K562 (cell line): ENCODE measurements at regions not wholly inside any gene's neighbourhood (a gene's known extent, or its start where the extent isn't known, plus 50 kb on each side); places are given as distances from the start of the nearest gene placed in this dataset.
A peak's percentile ranks its signal among the peaks of the same experiment; 100 is the strongest.

Experiments
- ATAC-seq: fragments of 200-7000 bp; cut with Tn5 transposase; 3 replicates; pipeline ENCODE4 v1.9.1; 2020; ENCODE audit warnings: moderate library complexity
- BruUV-seq: library from RNA; stranded (reverse); fragments of 400-500 nt; replicated peaks from 2 replicates; lab custom pipeline; 2021; lab: Mats Ljungman, UMichigan
- CTCF ChIA-PET: fragments of 300-600 bp; formaldehyde crosslinking; extraction: SDS; loops from one replicate; lab custom pipeline; 2021; ENCODE audit warnings: low intra/inter-chr PET ratio; lab: Yijun Ruan, JAX
- POLR2A ChIA-PET: fragments of 300-600, 350-650 bp; sonication (Branson Sonifier 250); formaldehyde crosslinking; extraction: SDS; loops from one replicate; lab custom pipeline; 2021; ENCODE audit warnings: antibody characterized with exemption, inconsistent platforms; lab: Yijun Ruan, JAX
- DNase-seq, 4 experiments: peaks; one replicate each; pipeline versions ENCODE4 v3.0.0 to v3.0.0-alpha.2; 2011 to 2018; ENCODE audit warnings: low spot score in 3 of 4, mixed read lengths in 3 of 4; ENCODE audit errors: extremely low read depth in 1 of 4
- FAIRE-seq: peaks from 2 replicates; lab custom pipeline; 2011; peaks lifted over from hg19 to GRCh38; lab: Jason Lieb, UNC
- H2AFZ ChIP-seq: 2 replicates; pipeline ENCODE4 v1.6.0; 2011; ENCODE audit warnings: low read depth, low read length, control low read depth, inconsistent platforms
- H3K27ac ChIP-seq: fragments of 200-600 bp; 3 replicates; pipeline ENCODE4 v1.8.0; 2011; ENCODE audit warnings: low read depth, mild to moderate bottlenecking, control low read depth, inconsistent platforms, low read length, moderate library complexity, mixed read lengths; ENCODE audit errors: extremely low read depth
- H3K27me3 ChIP-seq, 2 experiments: fragments of 300-600 bp in 1 of 2; 2 replicates in 1 of 2; 3 replicates in 1 of 2; pipeline versions ENCODE4 v1.6.0 to v1.8.0; 2011; ENCODE audit warnings: inconsistent platforms in 2 of 2, low read length in 2 of 2, mild to moderate bottlenecking in 1 of 2, mixed read lengths in 1 of 2, moderate library complexity in 1 of 2; ENCODE audit not compliant: control insufficient read depth in 2 of 2, insufficient read depth in 2 of 2
- H3K36me3 ChIP-seq: fragments of 300-600 bp; 3 replicates; pipeline ENCODE4 v1.8.0; 2011; ENCODE audit warnings: mild to moderate bottlenecking, low read length, inconsistent platforms; ENCODE audit not compliant: control insufficient read depth, insufficient read depth
- H3K4me1 ChIP-seq, 2 experiments: fragments of 200-600 bp in 1 of 2; replicated peaks in 1 of 2; 2 replicates in 1 of 2; 3 replicates in 1 of 2; pipeline versions ENCODE4 v1.5.1 to v1.8.0; 2011; ENCODE audit warnings: inconsistent platforms in 2 of 2, low read length in 2 of 2, mild to moderate bottlenecking in 1 of 2, mixed read lengths in 1 of 2, moderate library complexity in 1 of 2; ENCODE audit not compliant: control insufficient read depth in 2 of 2, insufficient read depth in 2 of 2
- H3K4me2 ChIP-seq: 2 replicates; pipeline ENCODE4 v1.6.1; 2011; ENCODE audit warnings: low read length, control low read depth, inconsistent platforms, mixed read lengths; ENCODE audit not compliant: insufficient read depth
- H3K4me3 ChIP-seq: fragments of 200-600 bp; sonication (generic), shearing (Covaris generic); 2 replicates; pipeline ENCODE4 v1.5.1; 2016; ENCODE audit warnings: control low read depth, inconsistent platforms
- H3K79me2 ChIP-seq: fragments of 200-600 bp; 3 replicates; pipeline ENCODE4 v1.8.0; 2011; ENCODE audit warnings: low read length, inconsistent platforms; ENCODE audit not compliant: control insufficient read depth, insufficient read depth
- H3K9ac ChIP-seq, 2 experiments: 2 replicates each; pipeline versions ENCODE4 v1.6.0 to v1.6.1; 2011; ENCODE audit warnings: low read depth in 2 of 2, low read length in 2 of 2, control low read depth in 1 of 2, inconsistent platforms in 1 of 2, mild to moderate bottlenecking in 1 of 2, mixed read lengths in 1 of 2; ENCODE audit not compliant: insufficient read depth in 1 of 2
- H3K9me1 ChIP-seq: one replicate; pipeline ENCODE4 v1.6.0; 2011; ENCODE audit warnings: inconsistent platforms, mild to moderate bottlenecking, low read length, moderate library complexity; ENCODE audit not compliant: control insufficient read depth, insufficient read depth
- H3K9me3 ChIP-seq: replicated peaks from 2 replicates; pipeline ENCODE4 v1.5.1; 2011; ENCODE audit warnings: low read depth, low read length, inconsistent platforms; ENCODE audit not compliant: control insufficient read depth, insufficient read depth
- H4K20me1 ChIP-seq: replicated peaks from 2 replicates; pipeline ENCODE4 v1.6.1; 2011; ENCODE audit warnings: low read length, inconsistent platforms, mixed read lengths; ENCODE audit not compliant: control insufficient read depth, insufficient read depth
- CBX8 ChIP-seq: fragments of 200-600 bp; sonication (generic); IDR thresholded peaks from 2 replicates; pipeline ENCODE4 v1.6.1; 2012; ENCODE audit warnings: borderline replicate concordance, mixed run types, low read depth, mild to moderate bottlenecking, moderate library complexity, mixed read lengths, low read length, control low read depth, inconsistent platforms; ENCODE audit not compliant: poor library complexity, severe bottlenecking; ENCODE audit errors: extremely low read depth
- CTBP1 ChIP-seq: fragments of 450-650 bp; IDR thresholded peaks from 2 replicates; pipeline ENCODE4 v1.6.1; 2016; ENCODE audit warnings: borderline replicate concordance
- EP300 ChIP-seq: IDR thresholded peaks from 2 replicates; pipeline ENCODE4 v1.6.1; 2012; ENCODE audit warnings: low read length, improper control_type of control experiment
- FOXJ3 ChIP-seq: sonication (generic); formaldehyde crosslinking; IDR thresholded peaks from 2 replicates; pipeline ENCODE4 v1.4.0; 2020; ENCODE audit warnings: mild to moderate bottlenecking, missing genetic modification reagents
- HDAC1 ChIP-seq, 2 experiments: fragments of 450-650 bp; IDR thresholded peaks; 2 replicates each; pipeline ENCODE4 v1.6.1; 2016 to 2017; ENCODE audit warnings: inconsistent platforms in 1 of 2, mild to moderate bottlenecking in 1 of 2, moderate library complexity in 1 of 2
- KDM1A ChIP-seq, 2 experiments: fragments of 450-650 bp; IDR thresholded peaks; 2 replicates each; pipeline ENCODE4 v1.6.1; 2016; ENCODE audit warnings: mild to moderate bottlenecking in 2 of 2
- KLF13 ChIP-seq: fragments of 450-650 bp; IDR thresholded peaks from 2 replicates; pipeline ENCODE4 v1.6.1; 2016; ENCODE audit warnings: missing genetic modification characterization, low read depth, mild to moderate bottlenecking, missing compliant biosample characterization, moderate library complexity, borderline replicate concordance
- NR2C1 ChIP-seq, 2 experiments: fragments of 450-650 bp; IDR thresholded peaks; 2 replicates each; pipeline ENCODE4 v1.6.1; 2017; ENCODE audit warnings: mild to moderate bottlenecking in 2 of 2, antibody characterized with exemption in 1 of 2, inconsistent platforms in 1 of 2, missing compliant biosample characterization in 1 of 2, missing genetic modification characterization in 1 of 2
- PHF20 ChIP-seq: fragments of 450-650 bp; IDR thresholded peaks from 2 replicates; pipeline ENCODE4 v1.6.1; 2018; ENCODE audit not compliant: partially characterized antibody
- RAD21 ChIP-seq, 2 experiments: fragments of 250-450 bp in 1 of 2; fragments of 450-650 bp in 1 of 2; sonication (Bioruptor Pico) in 1 of 2; formaldehyde crosslinking in 1 of 2; IDR thresholded peaks in 1 of 2; conservative IDR thresholded peaks in 1 of 2; 2 replicates each; pipeline versions ENCODE4 v1.4.0 to v1.8.0; 2020 to 2022; ENCODE audit warnings: mild to moderate bottlenecking in 2 of 2, moderate library complexity in 1 of 2
- TSC22D4 ChIP-seq: fragments of 450-650 bp; IDR thresholded peaks from 2 replicates; pipeline ENCODE4 v1.6.1; 2016; ENCODE audit warnings: missing genetic modification characterization, missing biosample characterization, control low read depth
- ZNF274 ChIP-seq: IDR thresholded peaks from 2 replicates; pipeline ENCODE4 v1.6.1; 2011; ENCODE audit warnings: low read depth, mild to moderate bottlenecking, low read length, moderate library complexity, borderline replicate concordance
- ZNF444 ChIP-seq: fragments of 250-450 bp; sonication (Bioruptor Pico); IDR thresholded peaks from 2 replicates; pipeline ENCODE4 v1.4.0; 2020; ENCODE audit warnings: mild to moderate bottlenecking, moderate library complexity
- ZNF507 ChIP-seq: conservative IDR thresholded peaks from 2 replicates; pipeline ENCODE4 v1.6.1; 2017; ENCODE audit warnings: missing genetic modification characterization, missing compliant biosample characterization
- WGBS: fragments of 100-300 bp; shearing (Covaris generic); methylation state at CpG from one replicate; pipeline ENCODE4 v1.1.6; 2016; ENCODE audit warnings: low coverage, mixed read lengths; ENCODE audit not compliant: insufficient coverage; ENCODE audit errors: missing lambda C conversion rate; 5-methylcytosine and 5-hydroxymethylcytosine counted together
- in situ Hi-C: fragments of 300-500 bp; cut with MboI; formaldehyde crosslinking; loops from 4 replicates; pipeline ENCODE4 v1.15.0; 2018; ENCODE audit warnings: inconsistent platforms, mixed read lengths
- intact Hi-C: fragments of 100-400 bp; cut with micrococcal nuclease; formaldehyde crosslinking; loops from 2 replicates; pipeline ENCODE4 v1.14.2; 2022
- TF ChIP-seq, protein P1 (sequence below): sonication (generic); formaldehyde crosslinking; IDR thresholded peaks from 2 replicates; pipeline ENCODE4 v1.8.1; 2022; ENCODE audit warnings: missing genetic modification reagents
- TF ChIP-seq, protein P2 (sequence below), 2 experiments: fragments of 450-650 bp in 1 of 2; sonication (generic) in 1 of 2; formaldehyde crosslinking in 1 of 2; IDR thresholded peaks in 1 of 2; conservative IDR thresholded peaks in 1 of 2; 2 replicates each; pipeline versions ENCODE4 v1.6.1 to v1.8.1; 2016 to 2023; ENCODE audit warnings: mild to moderate bottlenecking in 2 of 2, moderate library complexity in 2 of 2, inconsistent platforms in 1 of 2, missing genetic modification reagents in 1 of 2
- TF ChIP-seq, protein P3 (sequence below): fragments of 250-450 bp; sonication (Bioruptor Pico); IDR thresholded peaks from 2 replicates; pipeline ENCODE4 v1.8.0; 2021; ENCODE audit warnings: moderate library complexity, mild to moderate bottlenecking, inconsistent platforms

- TF ChIP-seq CBX8 (no peak), RAD21 (CRISPR knock-in tag; conservative IDR thresholded peaks at IDR 0.05 in 1 of 2, IDR thresholded peaks at IDR 0.05 in 1 of 2) (no peak), CTBP1 (no peak), ZNF444 (CRISPR knock-in tag) (no peak), ZNF507 (tag) (no peak), ZNF274 (no peak)
- TF ChIP-seq, protein P1, sequence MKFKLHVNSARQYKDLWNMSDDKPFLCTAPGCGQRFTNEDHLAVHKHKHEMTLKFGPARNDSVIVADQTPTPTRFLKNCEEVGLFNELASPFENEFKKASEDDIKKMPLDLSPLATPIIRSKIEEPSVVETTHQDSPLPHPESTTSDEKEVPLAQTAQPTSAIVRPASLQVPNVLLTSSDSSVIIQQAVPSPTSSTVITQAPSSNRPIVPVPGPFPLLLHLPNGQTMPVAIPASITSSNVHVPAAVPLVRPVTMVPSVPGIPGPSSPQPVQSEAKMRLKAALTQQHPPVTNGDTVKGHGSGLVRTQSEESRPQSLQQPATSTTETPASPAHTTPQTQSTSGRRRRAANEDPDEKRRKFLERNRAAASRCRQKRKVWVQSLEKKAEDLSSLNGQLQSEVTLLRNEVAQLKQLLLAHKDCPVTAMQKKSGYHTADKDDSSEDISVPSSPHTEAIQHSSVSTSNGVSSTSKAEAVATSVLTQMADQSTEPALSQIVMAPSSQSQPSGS (CRISPR knock-in tag): no peak
- TF ChIP-seq, all 486 proteins: peak for 0
Observed at GRCh38 chr12:125676366-125676765, 611.1 kb downstream of the AACS start (continued).

DNA sequence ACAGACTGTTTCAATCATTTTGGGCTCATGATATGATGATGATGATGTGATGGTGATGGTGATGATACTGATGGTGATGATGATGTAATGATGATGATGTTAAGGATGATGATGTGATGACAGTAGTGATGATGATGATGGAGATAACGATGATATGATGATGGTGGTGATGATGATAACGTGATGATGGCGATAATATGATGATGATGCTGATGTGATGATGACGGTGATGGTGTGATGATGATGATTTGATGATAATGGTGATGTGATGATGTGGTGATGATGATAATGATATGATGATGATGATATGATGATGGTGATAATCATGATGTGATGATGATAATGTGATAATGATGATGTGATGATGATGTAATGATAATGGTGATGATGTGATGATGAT lies 612.6 kb downstream of the AACS start:
- CTCF ChIA-PET: no interaction called here
- no peaks in the 10 kb centered on the region for H4K20me1 ChIP-seq
- intact Hi-C loops: no loop called here
- TF ChIP-seq, protein P2, sequence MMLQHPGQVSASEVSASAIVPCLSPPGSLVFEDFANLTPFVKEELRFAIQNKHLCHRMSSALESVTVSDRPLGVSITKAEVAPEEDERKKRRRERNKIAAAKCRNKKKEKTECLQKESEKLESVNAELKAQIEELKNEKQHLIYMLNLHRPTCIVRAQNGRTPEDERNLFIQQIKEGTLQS (IDR thresholded peaks at IDR 0.05): peak; percentile 61; the same call in 1 of the 2 replicates
- TF ChIP-seq, protein P2 (CRISPR knock-in tag; conservative IDR thresholded peaks at IDR 0.05): no peak
- TF ChIP-seq TSC22D4 (tag) (peak; percentile 94; the same call in 1 of the 2 replicates), EP300 (no peak), KLF13 (tag) (no peak), NR2C1 (IDR thresholded peaks at IDR 0.05) (0 out of 2 replicates have a peak, but pooled peaks have one; percentile 18), NR2C1 (tag; IDR thresholded peaks at IDR 0.05) (no peak), FOXJ3 (CRISPR knock-in tag) (no peak), PHF20 (no peak), HDAC1 (IDR thresholded peaks at IDR 0.05) (0 out of 4 replicates have a peak, but pooled peaks of 1 of the 2 experiments have one; percentile 33), KDM1A (IDR thresholded peaks at IDR 0.05) (peak in 1 of 2 experiments; percentile 15; a peak in 1 of 4 replicates)
- TF ChIP-seq, protein P3, sequence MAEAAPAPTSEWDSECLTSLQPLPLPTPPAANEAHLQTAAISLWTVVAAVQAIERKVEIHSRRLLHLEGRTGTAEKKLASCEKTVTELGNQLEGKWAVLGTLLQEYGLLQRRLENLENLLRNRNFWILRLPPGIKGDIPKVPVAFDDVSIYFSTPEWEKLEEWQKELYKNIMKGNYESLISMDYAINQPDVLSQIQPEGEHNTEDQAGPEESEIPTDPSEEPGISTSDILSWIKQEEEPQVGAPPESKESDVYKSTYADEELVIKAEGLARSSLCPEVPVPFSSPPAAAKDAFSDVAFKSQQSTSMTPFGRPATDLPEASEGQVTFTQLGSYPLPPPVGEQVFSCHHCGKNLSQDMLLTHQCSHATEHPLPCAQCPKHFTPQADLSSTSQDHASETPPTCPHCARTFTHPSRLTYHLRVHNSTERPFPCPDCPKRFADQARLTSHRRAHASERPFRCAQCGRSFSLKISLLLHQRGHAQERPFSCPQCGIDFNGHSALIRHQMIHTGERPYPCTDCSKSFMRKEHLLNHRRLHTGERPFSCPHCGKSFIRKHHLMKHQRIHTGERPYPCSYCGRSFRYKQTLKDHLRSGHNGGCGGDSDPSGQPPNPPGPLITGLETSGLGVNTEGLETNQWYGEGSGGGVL (CRISPR knock-in tag): no peak
- H3K9me3 ChIP-seq: peaks cover 14% of the 10 kb centered on the region
- H3K4me1 ChIP-seq: no peaks in the 10 kb centered on the region
- H3K27ac ChIP-seq: no peak overlapping the region
- ATAC-seq: no peak
- peak; percentile 78 for FAIRE-seq
- 4% methylated on average over 4 of the region's 4 CpGs for WGBS
- no peaks in the 10 kb centered on the region for H3K79me2 ChIP-seq
- POLR2A ChIA-PET: no interaction called here
- H3K27me3 ChIP-seq: no peaks in the 10 kb centered on the region; a peak in 1 of 5 replicates
- H3K36me3 ChIP-seq: no peaks in the 10 kb centered on the region
- no peak for DNase-seq
- no TSS peak for BruUV-seq
- in situ Hi-C loops: no loop called here
- H3K4me2 ChIP-seq: no peak overlapping the region
- no peak overlapping the region for H3K9ac ChIP-seq
- H3K9me1 ChIP-seq: no peaks in the 10 kb centered on the region
- no peak overlapping the region for H2AFZ ChIP-seq
- no peak overlapping the region for H3K4me3 ChIP-seq
